Prostate gland (tissue), 2 donors: ENCODE measurements at regions not wholly inside any gene's neighbourhood (a gene's known extent, or its start where the extent isn't known, plus 50 kb on each side); places are given as distances from the start of the nearest gene placed in this dataset.

Experiments
- POLR2A ChIP-seq: fragments of 450-650 bp; IDR thresholded peaks from one replicate; pipeline ENCODE4 v1.6.1; 2016; ENCODE audit warnings: antibody characterized with exemption, mild to moderate bottlenecking
- POLR2AphosphoS5 ChIP-seq: sonication (generic); formaldehyde crosslinking; IDR thresholded peaks from one replicate; pipeline ENCODE4 v1.6.1; 2017; ENCODE audit warnings: antibody characterized with exemption
- TF ChIP-seq, protein P1 (sequence below), 4 experiments: fragments of 200-600 bp in 2 of 4; fragments of 450-650 bp in 2 of 4; sonication (generic) in 2 of 4; IDR thresholded peaks; 1 replicate in 3 of 4; 2 replicates in 1 of 4; pipeline ENCODE4 v1.5.1; 2016 to 2019; ENCODE audit warnings: antibody characterized with exemption in 4 of 4, mild to moderate bottlenecking in 2 of 4, moderate library complexity in 2 of 4

DNA sequence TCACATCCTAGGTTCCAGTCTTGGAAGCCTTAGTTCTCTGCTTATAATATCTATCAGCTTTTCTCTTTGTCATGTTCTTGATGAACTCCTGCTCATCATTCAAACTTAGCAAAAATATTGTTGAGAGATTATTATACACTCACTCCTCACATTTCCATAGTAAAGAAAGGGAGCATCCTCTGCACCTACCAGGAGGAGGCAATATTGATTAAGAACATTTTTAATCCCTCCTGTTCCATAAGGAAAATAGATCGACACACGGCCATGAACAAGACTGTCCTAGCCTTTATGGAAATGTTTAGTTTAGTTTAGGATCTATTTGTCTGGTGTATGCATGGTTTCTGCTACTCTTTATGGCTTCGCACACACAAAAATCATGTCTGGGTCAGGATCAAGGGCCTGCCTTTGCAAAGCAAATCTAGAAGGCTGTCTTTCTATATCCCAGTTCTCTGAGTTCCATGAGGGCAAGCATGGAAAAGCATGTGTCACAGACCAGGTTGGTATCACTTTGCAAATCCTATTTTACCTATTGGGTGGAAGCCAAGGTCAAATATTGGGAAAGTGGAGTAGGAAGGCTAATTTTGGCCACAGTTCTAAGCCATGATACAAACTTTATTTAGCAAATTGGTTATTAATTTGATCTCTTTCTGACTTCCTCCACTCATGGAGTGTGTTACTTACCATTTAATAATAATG, 164.4 kb downstream of the MDFIC start:
- TF ChIP-seq, protein P1, sequence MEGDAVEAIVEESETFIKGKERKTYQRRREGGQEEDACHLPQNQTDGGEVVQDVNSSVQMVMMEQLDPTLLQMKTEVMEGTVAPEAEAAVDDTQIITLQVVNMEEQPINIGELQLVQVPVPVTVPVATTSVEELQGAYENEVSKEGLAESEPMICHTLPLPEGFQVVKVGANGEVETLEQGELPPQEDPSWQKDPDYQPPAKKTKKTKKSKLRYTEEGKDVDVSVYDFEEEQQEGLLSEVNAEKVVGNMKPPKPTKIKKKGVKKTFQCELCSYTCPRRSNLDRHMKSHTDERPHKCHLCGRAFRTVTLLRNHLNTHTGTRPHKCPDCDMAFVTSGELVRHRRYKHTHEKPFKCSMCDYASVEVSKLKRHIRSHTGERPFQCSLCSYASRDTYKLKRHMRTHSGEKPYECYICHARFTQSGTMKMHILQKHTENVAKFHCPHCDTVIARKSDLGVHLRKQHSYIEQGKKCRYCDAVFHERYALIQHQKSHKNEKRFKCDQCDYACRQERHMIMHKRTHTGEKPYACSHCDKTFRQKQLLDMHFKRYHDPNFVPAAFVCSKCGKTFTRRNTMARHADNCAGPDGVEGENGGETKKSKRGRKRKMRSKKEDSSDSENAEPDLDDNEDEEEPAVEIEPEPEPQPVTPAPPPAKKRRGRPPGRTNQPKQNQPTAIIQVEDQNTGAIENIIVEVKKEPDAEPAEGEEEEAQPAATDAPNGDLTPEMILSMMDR (IDR thresholded peaks at IDR 0.05): no peak
- TF ChIP-seq POLR2A (no peak), POLR2AphosphoS5 (no peak)
